ENCODE measurements at regions not wholly inside any gene's neighbourhood (a gene's known extent, or its start where the extent isn't known, plus 50 kb on each side); places are given as distances from the start of the nearest gene placed in this dataset.

- TF ChIP-seq MAX (IDR thresholded peaks at IDR 0.05) (no peak), TEAD4 (IDR thresholded peaks at IDR 0.05) (no peak), ZBTB7A (IDR thresholded peaks at IDR 0.05; ENCODE audit: low read depth) (no peak), REST (IDR thresholded peaks at IDR 0.05; ENCODE audit: low read depth) (no peak), NFIC (IDR thresholded peaks at IDR 0.05) (no peak), CEBPB (IDR thresholded peaks at IDR 0.05) (no peak), EP300 (IDR thresholded peaks at IDR 0.05; ENCODE audit: borderline replicate concordance) (no peak)
Measured at GRCh38 chr16:86170720-86171119, 271.8 kb downstream of the IRF8 start.

GRCh38 chr16:86171329-86171728 lies 272.4 kb downstream of the IRF8 start:
- TF ChIP-seq USF1 (IDR thresholded peaks at IDR 0.05) = no peak
- TF ChIP-seq TEAD4 (IDR thresholded peaks at IDR 0.05) = no peak
- no peak for TF ChIP-seq FOXM1 (IDR thresholded peaks at IDR 0.05; ENCODE audit: borderline replicate concordance, low read depth)
- no peak for TF ChIP-seq RAD21 (IDR thresholded peaks at IDR 0.05; ENCODE audit: low read depth)
- no peak for TF ChIP-seq YY1 (IDR thresholded peaks at IDR 0.05; ENCODE audit: low read depth)
- TF ChIP-seq TCF12 (IDR thresholded peaks at IDR 0.05; ENCODE audit: low read depth) = no peak
- no peak for TF ChIP-seq NFIC (IDR thresholded peaks at IDR 0.05)
- TF ChIP-seq MAX (IDR thresholded peaks at IDR 0.05) = no peak
- no peak for TF ChIP-seq EP300 (IDR thresholded peaks at IDR 0.05; ENCODE audit: borderline replicate concordance)
- no peak for TF ChIP-seq CREB1 (IDR thresholded peaks at IDR 0.05; ENCODE audit: low read depth)
- no peak for TF ChIP-seq EGR1 (IDR thresholded peaks at IDR 0.05)
- TF ChIP-seq REST (IDR thresholded peaks at IDR 0.05; ENCODE audit: low read depth) = no peak
- TF ChIP-seq ZBTB7A (IDR thresholded peaks at IDR 0.05; ENCODE audit: low read depth) = no peak

GRCh38 chr16:86175816-86176215 lies 276.9 kb downstream of the IRF8 start:
- TF ChIP-seq TCF12 (IDR thresholded peaks at IDR 0.05; ENCODE audit: low read depth) (no peak), ZBTB7A (IDR thresholded peaks at IDR 0.05; ENCODE audit: low read depth) (no peak), REST (IDR thresholded peaks at IDR 0.05; ENCODE audit: low read depth) (no peak), USF1 (IDR thresholded peaks at IDR 0.05) (no peak), FOXM1 (IDR thresholded peaks at IDR 0.05; ENCODE audit: borderline replicate concordance, low read depth) (no peak), TAF1 (IDR thresholded peaks at IDR 0.05; ENCODE audit: low read depth) (no peak), CEBPB (IDR thresholded peaks at IDR 0.05) (no peak), EGR1 (IDR thresholded peaks at IDR 0.05) (no peak), CREB1 (IDR thresholded peaks at IDR 0.05; ENCODE audit: low read depth) (no peak), RAD21 (IDR thresholded peaks at IDR 0.05; ENCODE audit: low read depth) (no peak), NFIC (IDR thresholded peaks at IDR 0.05) (no peak), MAX (IDR thresholded peaks at IDR 0.05) (no peak), TEAD4 (IDR thresholded peaks at IDR 0.05) (no peak), YY1 (IDR thresholded peaks at IDR 0.05; ENCODE audit: low read depth) (no peak), EP300 (IDR thresholded peaks at IDR 0.05; ENCODE audit: borderline replicate concordance) (no peak)

GRCh38 chr16:86176462-86176861 lies 277.5 kb downstream of the IRF8 start:
- TF ChIP-seq RAD21 (IDR thresholded peaks at IDR 0.05; ENCODE audit: low read depth) (no peak), CEBPB (IDR thresholded peaks at IDR 0.05) (no peak), CREB1 (IDR thresholded peaks at IDR 0.05; ENCODE audit: low read depth) (no peak), TAF1 (IDR thresholded peaks at IDR 0.05; ENCODE audit: low read depth) (no peak), ZBTB7A (IDR thresholded peaks at IDR 0.05; ENCODE audit: low read depth) (no peak), TCF12 (IDR thresholded peaks at IDR 0.05; ENCODE audit: low read depth) (no peak), TEAD4 (IDR thresholded peaks at IDR 0.05) (no peak), USF1 (IDR thresholded peaks at IDR 0.05) (no peak), EGR1 (IDR thresholded peaks at IDR 0.05) (no peak), YY1 (IDR thresholded peaks at IDR 0.05; ENCODE audit: low read depth) (no peak), FOXM1 (IDR thresholded peaks at IDR 0.05; ENCODE audit: borderline replicate concordance, low read depth) (no peak), NFIC (IDR thresholded peaks at IDR 0.05) (no peak)

Measured in Ishikawa (cell line).